ENCODE measurements at regions not wholly inside any gene's neighbourhood (a gene's known extent, or its start where the extent isn't known, plus 50 kb on each side); places are given as distances from the start of the nearest gene placed in this dataset.
"Not testable (repeated sequence)": the region's sequence is repeated elsewhere in the genome, so short reads cannot be mapped to it uniquely, and the experiment has no call there.

- DNase-seq (ENCODE audit: low spot score) = no peak
- intact Hi-C loops (cut with DNase I) = no loop called here
- ATAC-seq = no peak
Observed at GRCh38 chr16:86245351-86245750, 265.0 kb upstream of the FOXF1 start.

- DNase-seq (ENCODE audit: low spot score) (no peak), ATAC-seq (no peak)
Observed at GRCh38 chr16:86245895-86246294, 264.4 kb upstream of the FOXF1 start.

GRCh38 chr16:86248310-86248905 is 261.9 kb upstream of the FOXF1 start:
- no peak for ATAC-seq
- intact Hi-C loops (cut with DNase I) = no loop called here
- DNase-seq (ENCODE audit: low spot score) = no peak

More at GRCh38 chr16:86245895-86246294, 264.4 kb upstream of the FOXF1 start:
- intact Hi-C loops (cut with DNase I) = no loop called here

GRCh38 chr16:86249631-86250030 is 260.7 kb upstream of the FOXF1 start:
- DNase-seq (ENCODE audit: low spot score) (no peak), ATAC-seq (no peak)
- intact Hi-C loops (cut with DNase I) = no loop called here

GRCh38 chr16:86251682-86252081 is 258.6 kb upstream of the FOXF1 start:
- DNase-seq (ENCODE audit: low spot score) (no peak), ATAC-seq (no peak)
- intact Hi-C loops (cut with DNase I) = no loop called here

- intact Hi-C loops (cut with DNase I) = no loop called here
- DNase-seq (ENCODE audit: low spot score) (no peak), ATAC-seq (no peak)
Observed at GRCh38 chr16:86252596-86252995, 257.7 kb upstream of the FOXF1 start.

GRCh38 chr16:86255966-86256365 is 254.4 kb upstream of the FOXF1 start:
- DNase-seq (ENCODE audit: low spot score) = no peak
- intact Hi-C loops (cut with DNase I) = no loop called here
- ATAC-seq = no peak

GRCh38 chr16:86256995-86257394 is 253.3 kb upstream of the FOXF1 start:
- no peak for DNase-seq (ENCODE audit: low spot score)
- intact Hi-C loops (cut with DNase I) = no loop called here
- ATAC-seq = no peak

- intact Hi-C loops (cut with DNase I) = no loop called here
- ATAC-seq = no peak
Observed at GRCh38 chr16:86257546-86257945, 252.8 kb upstream of the FOXF1 start.

GRCh38 chr16:86258713-86259112 is 251.6 kb upstream of the FOXF1 start:
- no peak for ATAC-seq
- no peak for DNase-seq (ENCODE audit: low spot score)
- intact Hi-C loops (cut with DNase I) = no loop called here

More at GRCh38 chr16:86257546-86257945, 252.8 kb upstream of the FOXF1 start:
- DNase-seq (ENCODE audit: low spot score) = no peak

- ATAC-seq (no peak), DNase-seq (ENCODE audit: low spot score) (no peak)
- intact Hi-C loops (cut with DNase I) = no loop called here
Observed at GRCh38 chr16:86259499-86259898, 250.8 kb upstream of the FOXF1 start.

- ATAC-seq = no peak
- intact Hi-C loops (cut with DNase I) = no loop called here
- no peak for DNase-seq (ENCODE audit: low spot score)
Observed at GRCh38 chr16:86261379-86261778, 248.9 kb upstream of the FOXF1 start.

GRCh38 chr16:86267657-86268056 is 242.7 kb upstream of the FOXF1 start:
- intact Hi-C loops (cut with DNase I); DNase-seq (ENCODE audit: low spot score); ATAC-seq: not testable (repeated sequence)

- no peak for DNase-seq (ENCODE audit: low spot score)
- intact Hi-C loops (cut with DNase I) = no loop called here
- ATAC-seq = no peak
Observed at GRCh38 chr16:86270696-86271095, 239.6 kb upstream of the FOXF1 start.

GRCh38 chr16:86272744-86273143 is 237.6 kb upstream of the FOXF1 start:
- DNase-seq (ENCODE audit: low spot score) (no peak), ATAC-seq (no peak)
- intact Hi-C loops (cut with DNase I) = no loop called here

- ATAC-seq = no peak
- intact Hi-C loops (cut with DNase I) = no loop called here
Observed at GRCh38 chr16:86277221-86277620, 233.1 kb upstream of the FOXF1 start.

GRCh38 chr16:86277859-86278258 is 232.5 kb upstream of the FOXF1 start:
- DNase-seq (ENCODE audit: low spot score); intact Hi-C loops (cut with DNase I); ATAC-seq: not testable (repeated sequence)

More at GRCh38 chr16:86277221-86277620, 233.1 kb upstream of the FOXF1 start:
- DNase-seq (ENCODE audit: low spot score) = no peak

- no peak for ATAC-seq
- intact Hi-C loops (cut with DNase I) = no loop called here
- no peak for DNase-seq (ENCODE audit: low spot score)
Observed at GRCh38 chr16:86281421-86281820, 228.9 kb upstream of the FOXF1 start.

- ATAC-seq (no peak), DNase-seq (ENCODE audit: low spot score) (no peak)
- intact Hi-C loops (cut with DNase I) = no loop called here
Observed at GRCh38 chr16:86283944-86284343, 226.4 kb upstream of the FOXF1 start.

GRCh38 chr16:86285421-86285820 is 224.9 kb upstream of the FOXF1 start:
- ATAC-seq = no peak
- intact Hi-C loops (cut with DNase I) = no loop called here

More at GRCh38 chr16:86285421-86285820, 224.9 kb upstream of the FOXF1 start:
- no peak for DNase-seq (ENCODE audit: low spot score)
